Omental fat pad (tissue), 3 donors: ENCODE measurements at regions not wholly inside any gene's neighbourhood (a gene's known extent, or its start where the extent isn't known, plus 50 kb on each side); places are given as distances from the start of the nearest gene placed in this dataset.

Source experiments
- ATAC-seq: fragments of 150-250 bp; one replicate; pipeline ENCODE4 v1.9.1; 2016; ENCODE audit warnings: mild to moderate bottlenecking, moderate library complexity; ENCODE audit not compliant: low FRiP score
- DNase-seq: peaks from one replicate; pipeline ENCODE4 v3.0.0-alpha.2; 2019; ENCODE audit warnings: low spot score
- TF ChIP-seq, protein P1 (sequence below), 3 donors: fragments of 450-650 bp; IDR thresholded peaks; one replicate each; pipeline ENCODE4 v1.5.1; 2016 to 2017; ENCODE audit warnings: antibody characterized with exemption in 3 of 3, mild to moderate bottlenecking in 3 of 3, moderate library complexity in 2 of 3

DNA sequence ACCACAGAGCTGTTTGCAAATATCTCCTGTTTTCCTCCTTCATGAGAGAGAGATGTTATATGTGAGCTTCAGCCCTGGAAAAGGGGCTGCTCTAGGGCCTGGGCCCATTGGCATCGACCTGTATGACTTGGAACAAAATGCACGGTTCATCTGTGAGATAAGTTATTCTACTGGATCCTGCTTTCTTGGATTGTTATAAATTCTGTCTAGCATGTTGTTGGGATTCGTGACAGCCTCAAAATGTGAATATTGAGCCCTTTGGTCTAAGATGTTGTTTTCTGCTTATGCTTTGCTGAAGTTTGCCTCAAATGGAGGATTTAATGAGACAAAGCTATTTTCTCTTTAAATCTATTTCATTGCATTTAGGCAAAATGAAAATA, 372.9 kb downstream of the EN1 start:
- DNase-seq (no peak), ATAC-seq (no peak)
- TF ChIP-seq, protein P1, sequence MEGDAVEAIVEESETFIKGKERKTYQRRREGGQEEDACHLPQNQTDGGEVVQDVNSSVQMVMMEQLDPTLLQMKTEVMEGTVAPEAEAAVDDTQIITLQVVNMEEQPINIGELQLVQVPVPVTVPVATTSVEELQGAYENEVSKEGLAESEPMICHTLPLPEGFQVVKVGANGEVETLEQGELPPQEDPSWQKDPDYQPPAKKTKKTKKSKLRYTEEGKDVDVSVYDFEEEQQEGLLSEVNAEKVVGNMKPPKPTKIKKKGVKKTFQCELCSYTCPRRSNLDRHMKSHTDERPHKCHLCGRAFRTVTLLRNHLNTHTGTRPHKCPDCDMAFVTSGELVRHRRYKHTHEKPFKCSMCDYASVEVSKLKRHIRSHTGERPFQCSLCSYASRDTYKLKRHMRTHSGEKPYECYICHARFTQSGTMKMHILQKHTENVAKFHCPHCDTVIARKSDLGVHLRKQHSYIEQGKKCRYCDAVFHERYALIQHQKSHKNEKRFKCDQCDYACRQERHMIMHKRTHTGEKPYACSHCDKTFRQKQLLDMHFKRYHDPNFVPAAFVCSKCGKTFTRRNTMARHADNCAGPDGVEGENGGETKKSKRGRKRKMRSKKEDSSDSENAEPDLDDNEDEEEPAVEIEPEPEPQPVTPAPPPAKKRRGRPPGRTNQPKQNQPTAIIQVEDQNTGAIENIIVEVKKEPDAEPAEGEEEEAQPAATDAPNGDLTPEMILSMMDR (IDR thresholded peaks at IDR 0.05): no peak

DNA sequence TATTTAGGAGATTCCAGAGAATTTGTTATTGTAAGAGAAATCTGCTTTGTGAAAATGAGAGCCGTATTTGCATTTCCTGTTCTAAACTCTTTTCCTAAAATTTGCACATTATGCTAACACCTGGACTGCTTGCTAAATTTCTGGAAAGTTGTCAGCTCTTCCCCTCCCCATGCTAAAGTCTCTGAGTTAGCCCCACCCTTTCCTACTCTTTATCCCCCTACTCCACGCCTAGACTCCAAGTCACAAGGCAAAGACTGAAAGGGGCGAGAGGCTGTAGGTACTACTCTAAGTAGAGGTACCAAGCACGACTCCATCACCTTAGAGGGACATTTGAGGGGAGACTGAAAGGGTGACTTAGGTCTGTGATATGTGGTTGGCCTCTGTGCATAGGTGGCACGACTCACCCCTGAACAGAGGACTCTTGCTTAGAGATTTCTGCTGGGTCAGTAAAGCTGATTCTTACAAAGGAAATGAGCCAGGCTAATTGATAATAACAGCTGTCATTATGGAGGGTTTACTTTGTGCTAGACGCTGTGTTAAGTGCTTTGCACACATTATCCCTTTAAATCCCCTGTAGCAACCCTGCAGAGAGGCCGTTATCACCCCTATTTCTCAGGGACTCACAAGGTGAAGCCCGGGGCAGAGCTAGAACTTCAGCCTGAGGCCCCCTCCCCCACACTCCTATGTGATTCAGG, 373.5 kb downstream of the EN1 start:
- ATAC-seq: no peak
- no peak for DNase-seq
- TF ChIP-seq, protein P1 (IDR thresholded peaks at IDR 0.05): no peak

DNA sequence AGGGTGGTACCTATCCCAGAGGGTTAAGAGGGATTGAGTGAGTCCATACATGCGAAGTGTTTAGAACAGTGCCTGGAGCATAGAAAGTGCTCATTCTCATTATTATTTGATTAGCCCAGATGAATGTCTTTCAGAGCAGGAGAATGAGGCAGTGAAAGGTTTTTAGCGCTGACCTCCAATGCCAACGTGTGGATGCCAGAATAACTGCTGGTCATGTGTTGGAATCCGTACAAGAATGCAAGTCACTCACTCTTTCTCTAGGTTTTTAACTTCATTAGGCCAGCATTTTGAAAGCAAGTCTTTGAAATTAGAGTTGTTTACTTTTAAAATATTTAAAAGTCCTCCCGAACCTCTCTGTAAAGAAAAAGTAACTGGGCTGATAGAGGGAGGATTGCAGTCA, 374.2 kb downstream of the EN1 start:
- TF ChIP-seq, protein P1 (IDR thresholded peaks at IDR 0.05): no peak
- no peak for ATAC-seq
- no peak for DNase-seq

DNA sequence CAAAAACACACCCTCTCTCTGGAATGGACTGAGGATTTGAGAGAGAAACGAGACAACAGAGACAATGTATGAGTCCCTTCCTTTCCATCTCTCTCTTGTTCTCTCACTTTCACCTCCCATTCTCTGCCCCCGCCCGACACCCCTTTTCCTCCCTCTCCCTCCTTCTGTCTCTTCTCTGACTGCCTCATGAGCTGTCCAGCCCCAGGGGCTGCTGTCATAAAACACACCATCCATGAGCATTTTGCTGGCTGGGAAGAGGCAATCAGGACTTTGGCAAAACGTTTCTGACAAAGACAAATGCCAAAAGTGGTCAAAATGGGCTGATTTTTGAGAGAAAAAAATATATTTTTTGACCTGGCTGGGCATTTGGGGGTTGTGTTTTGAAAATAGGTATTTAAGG, 377.2 kb downstream of the EN1 start:
- TF ChIP-seq, protein P1 (IDR thresholded peaks at IDR 0.05): no peak
- no peak for ATAC-seq
- DNase-seq: no peak

DNA sequence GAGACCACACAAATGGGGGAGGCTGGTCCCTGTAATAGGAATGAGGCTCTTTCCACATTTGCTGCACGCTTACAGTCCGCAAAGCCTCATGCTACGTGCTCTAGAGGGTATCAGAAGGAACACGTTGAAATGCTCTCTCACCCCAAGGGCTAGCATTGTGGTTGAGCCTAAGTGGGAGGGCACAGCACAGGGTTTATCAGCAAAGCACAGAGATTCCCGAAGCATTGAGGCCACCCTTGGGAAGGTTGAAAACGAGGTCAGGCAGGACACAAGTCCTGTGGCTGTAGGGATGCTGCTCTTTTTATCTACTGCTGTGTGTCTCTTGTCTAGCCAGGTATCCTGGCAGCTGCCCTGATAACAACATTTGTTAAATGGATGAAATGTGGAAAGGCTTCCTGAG, 378.3 kb downstream of the EN1 start:
- DNase-seq (no peak), ATAC-seq (no peak)
- TF ChIP-seq, protein P1 (IDR thresholded peaks at IDR 0.05): no peak

DNA sequence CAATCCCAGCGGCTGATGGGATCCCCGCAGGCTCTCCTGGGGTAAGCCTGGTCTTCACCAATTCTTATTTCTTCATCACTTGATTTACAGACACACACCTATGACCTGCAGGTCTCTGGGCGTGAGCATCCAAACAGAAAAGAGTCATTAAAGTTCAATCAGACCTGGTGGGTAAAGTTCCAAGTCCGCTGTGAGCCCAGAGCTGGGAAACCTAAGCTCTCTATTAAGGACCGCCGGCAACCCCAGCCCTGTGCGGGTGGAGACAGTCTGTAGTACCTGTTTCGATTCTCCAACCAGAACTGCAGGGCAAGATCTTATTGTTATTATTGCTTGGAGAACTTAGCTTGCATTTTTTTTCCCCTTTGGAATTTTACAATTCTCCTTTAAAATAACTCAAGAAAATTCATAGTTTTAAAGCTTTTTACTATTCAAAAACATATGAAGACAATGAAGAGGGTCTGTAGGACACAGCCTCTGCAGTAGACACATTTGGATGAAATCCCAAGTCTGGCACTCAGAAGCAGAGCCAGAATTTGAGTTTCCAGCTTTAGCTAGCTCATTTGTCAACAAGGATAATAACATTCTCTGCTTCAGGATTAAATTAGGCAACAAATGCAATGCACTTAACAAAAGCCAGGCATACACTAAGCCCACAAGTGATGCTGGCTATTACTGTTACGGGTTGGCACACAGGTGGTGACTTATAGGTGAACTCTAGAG, 376.4 kb downstream of the INSIG2 start:
- TF ChIP-seq, protein P1 (IDR thresholded peaks at IDR 0.05): no peak
- ATAC-seq (no peak), DNase-seq (no peak)

DNA sequence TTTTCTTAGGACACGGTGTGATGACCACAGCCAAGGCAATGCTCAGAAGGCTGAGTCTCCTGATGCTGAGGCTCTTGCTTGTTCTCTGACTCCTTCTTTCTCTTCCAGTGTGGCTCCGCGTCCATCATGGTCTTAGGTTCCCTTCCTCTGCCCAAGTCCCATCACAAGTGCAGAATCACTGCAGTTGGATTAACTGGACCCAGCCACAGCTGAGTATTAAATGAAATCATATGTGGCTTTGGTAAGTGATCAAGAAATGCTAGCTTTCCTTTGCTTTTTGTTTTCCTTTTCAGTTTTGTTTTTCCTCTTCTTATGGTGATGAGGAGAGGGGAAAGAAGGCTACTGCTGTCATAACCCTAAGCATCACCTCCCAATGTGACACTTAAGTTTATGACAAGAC, 375.8 kb downstream of the INSIG2 start:
- ATAC-seq (no peak), DNase-seq (no peak)
- TF ChIP-seq, protein P1 (IDR thresholded peaks at IDR 0.05): no peak
